GM21390 (cell line): ENCODE measurements at regions not wholly inside any gene's neighbourhood (a gene's known extent, or its start where the extent isn't known, plus 50 kb on each side); places are given as distances from the start of the nearest gene placed in this dataset.
"Not testable (repeated sequence)": the region's sequence is repeated elsewhere in the genome, so short reads cannot be mapped to it uniquely, and the experiment has no call there.

Experiments used
- ATAC-seq: cut with Tn5 transposase; IDR thresholded peaks from one replicate; pipeline ENCODE4 v1.9.1; 2021; ENCODE audit not compliant: unreplicated experiment

- ATAC-seq = no peak
Measured at GRCh38 chr1:116850436-116850835, 59.3 kb upstream of the PTGFRN start.

GRCh38 chr1:116851189-116851588 is 58.5 kb upstream of the PTGFRN start:
- ATAC-seq = not testable (repeated sequence)

- no peak for ATAC-seq
Measured at GRCh38 chr1:116851846-116852245, 57.9 kb upstream of the PTGFRN start.

GRCh38 chr1:116852367-116852766 is 57.3 kb upstream of the PTGFRN start:
- no peak for ATAC-seq

DNA sequence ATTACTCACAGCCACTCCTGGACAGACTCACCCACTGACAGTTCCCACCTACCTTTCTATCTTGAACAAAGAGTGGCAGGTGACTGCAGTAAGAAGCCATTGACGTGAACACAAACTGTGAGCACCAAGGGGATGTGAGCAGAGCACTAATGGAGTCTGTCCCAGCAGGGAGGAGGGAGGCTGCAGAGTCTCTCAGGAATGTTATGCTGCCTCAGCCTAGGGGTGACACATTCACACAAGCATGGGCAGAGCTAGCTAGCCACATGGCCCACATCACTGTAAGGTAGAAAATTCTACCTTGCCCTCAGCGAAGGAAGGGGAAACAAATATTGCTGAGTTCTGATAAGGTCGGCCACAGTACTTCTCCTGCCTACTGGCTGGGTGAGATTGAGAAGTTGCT is 56.8 kb upstream of the PTGFRN start:
- no peak for ATAC-seq

- ATAC-seq = no peak
Measured at GRCh38 chr1:116853680-116854402, 55.9 kb upstream of the PTGFRN start.

DNA sequence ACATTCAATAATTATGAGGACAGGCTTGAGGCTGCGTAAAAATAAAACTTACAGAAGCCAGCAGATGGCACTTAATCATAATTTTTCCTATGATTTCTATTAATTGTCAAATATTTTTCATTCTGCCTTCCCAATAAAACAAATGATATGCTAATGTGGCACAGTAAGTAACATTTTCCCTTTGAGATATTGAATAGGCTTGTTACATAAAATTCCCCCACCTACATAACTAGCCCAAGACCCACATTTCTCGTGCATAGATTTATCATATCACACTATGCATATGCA is 55.4 kb upstream of the PTGFRN start:
- no peak for ATAC-seq

DNA sequence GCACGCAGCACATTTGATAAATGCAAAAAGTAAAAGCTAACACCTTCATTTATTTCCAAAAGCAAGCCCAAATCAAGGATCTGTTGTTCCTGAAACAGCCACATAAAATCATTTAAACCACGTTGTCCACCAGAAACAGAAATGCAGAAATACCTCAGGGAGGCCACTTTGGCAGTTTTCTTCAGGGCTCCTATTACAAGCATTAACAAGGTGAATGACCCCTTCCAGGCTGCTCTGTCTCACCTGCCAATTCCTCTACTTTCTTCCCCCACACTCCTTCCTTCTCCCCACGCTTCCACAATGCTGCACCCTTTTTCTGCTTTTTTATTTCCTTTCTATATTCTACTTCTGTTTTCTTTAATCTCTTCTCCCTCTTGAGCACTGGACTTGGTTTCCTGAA is 55.0 kb upstream of the PTGFRN start:
- ATAC-seq = no peak

DNA sequence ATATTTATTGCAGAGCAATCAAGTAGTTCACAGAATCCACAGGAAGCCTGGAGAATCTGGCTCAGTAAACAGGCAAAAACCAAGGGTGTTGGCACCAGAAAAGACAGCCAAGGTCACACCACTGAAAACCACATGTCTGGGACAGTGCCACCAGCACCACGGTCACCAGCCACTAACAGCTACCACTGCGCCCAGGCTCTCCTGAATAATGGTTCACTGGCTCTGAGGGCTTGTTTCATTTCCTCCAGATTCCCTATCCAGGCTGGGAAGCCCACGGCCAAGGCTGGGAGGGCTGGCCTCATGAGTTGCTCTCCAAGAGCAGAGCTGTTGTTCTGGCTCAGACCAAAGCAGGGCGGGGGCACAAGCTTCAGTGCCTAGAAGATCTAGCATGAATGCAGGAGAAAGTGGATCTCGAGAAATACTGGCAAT is 54.5 kb upstream of the PTGFRN start:
- no peak for ATAC-seq

- no peak for ATAC-seq
Measured at GRCh38 chr1:116855773-116856201, 53.9 kb upstream of the PTGFRN start.

- ATAC-seq = no peak
Measured at GRCh38 chr1:116856312-116856711, 53.4 kb upstream of the PTGFRN start.

- ATAC-seq = no peak
Measured at GRCh38 chr1:116857092-116857491, 52.6 kb upstream of the PTGFRN start.
